ENCODE measurements at regions not wholly inside any gene's neighbourhood (a gene's known extent, or its start where the extent isn't known, plus 50 kb on each side); places are given as distances from the start of the nearest gene placed in this dataset.
"Not testable (repeated sequence)": the region's sequence is repeated elsewhere in the genome, so short reads cannot be mapped to it uniquely, and the experiment has no call there.

- H3K4me1 Mint-ChIP-seq = no peaks in the 10 kb centered on the region
- H3K9me3 ChIP-seq (ENCODE audit: control insufficient read depth in 2 of 2, low read length in 2 of 2) = no peaks in the 10 kb centered on the region
- no peak overlapping the region for H3K4me3 Mint-ChIP-seq
- no peaks in the 10 kb centered on the region for H3K36me3 Mint-ChIP-seq
- peaks cover 0 to 6% (median 3%) of the 10 kb centered on the region in 7 donors for H3K9me3 Mint-ChIP-seq
- no peak overlapping the region for H3K4me3 ChIP-seq (ENCODE audit: low read depth, low read length)
- no peak overlapping the region for H3K27ac Mint-ChIP-seq
- no peaks in the 10 kb centered on the region for H3K27me3 Mint-ChIP-seq
- no peaks in the 10 kb centered on the region for H3K4me1 ChIP-seq (ENCODE audit: control insufficient read depth, insufficient read depth, low read length, poor library complexity, severe bottlenecking)
- DNase-seq = no peak
- H3K36me3 ChIP-seq (ENCODE audit: control insufficient read depth, insufficient read depth, low read length) = no peaks in the 10 kb centered on the region
- no peak for ATAC-seq (ENCODE audit: low read depth in 2 of 2)
- H3K27ac ChIP-seq (ENCODE audit: insufficient read depth, low read length, poor library complexity, severe bottlenecking) = no peak overlapping the region
- H3K27me3 ChIP-seq (ENCODE audit: control insufficient read depth, insufficient read depth, low read length) = no peaks in the 10 kb centered on the region
These were observed 96.2 kb upstream of the GDNF start for GRCh38 chr5:37936091-37936490.

GRCh38 chr5:37933576-37933975 is 93.7 kb upstream of the GDNF start:
- no peaks in the 10 kb centered on the region for H3K36me3 ChIP-seq (ENCODE audit: control insufficient read depth, insufficient read depth, low read length)
- Mint-ChIP-seq H3K4me3 (no peak overlapping the region), H3K27ac (no peak overlapping the region), H3K4me1 (no peaks in the 10 kb centered on the region), H3K9me3 (peaks cover 0 to 5% (median 2%) of the 10 kb centered on the region in 7 donors), H3K27me3 (no peaks in the 10 kb centered on the region), H3K36me3 (no peaks in the 10 kb centered on the region)
- no peaks in the 10 kb centered on the region for H3K9me3 ChIP-seq (ENCODE audit: control insufficient read depth in 2 of 2, low read length in 2 of 2)
- DNase-seq = no peak
- H3K27ac ChIP-seq (ENCODE audit: insufficient read depth, low read length, poor library complexity, severe bottlenecking) = no peak overlapping the region
- no peaks in the 10 kb centered on the region for H3K27me3 ChIP-seq (ENCODE audit: control insufficient read depth, insufficient read depth, low read length)
- no peak for ATAC-seq (ENCODE audit: low read depth in 2 of 2)
- H3K4me1 ChIP-seq (ENCODE audit: control insufficient read depth, insufficient read depth, low read length, poor library complexity, severe bottlenecking) = no peaks in the 10 kb centered on the region
- H3K4me3 ChIP-seq (ENCODE audit: low read depth, low read length) = no peak overlapping the region

GRCh38 chr5:37932450-37932849 is 92.6 kb upstream of the GDNF start:
- Mint-ChIP-seq H3K36me3 (no peaks in the 10 kb centered on the region), H3K9me3 (peaks cover 0 to 5% (median 2%) of the 10 kb centered on the region in 7 donors), H3K27me3 (peaks cover 1% of the 10 kb centered on the region), H3K4me1 (no peaks in the 10 kb centered on the region), H3K4me3 (no peak overlapping the region), H3K27ac (no peak overlapping the region)
- DNase-seq = no peak
- Histone ChIP-seq H3K4me1 (ENCODE audit: control insufficient read depth, insufficient read depth, low read length, poor library complexity, severe bottlenecking) (no peaks in the 10 kb centered on the region), H3K27ac (ENCODE audit: insufficient read depth, low read length, poor library complexity, severe bottlenecking) (no peak overlapping the region), H3K4me3 (ENCODE audit: low read depth, low read length) (no peak overlapping the region), H3K27me3 (ENCODE audit: control insufficient read depth, insufficient read depth, low read length) (no peaks in the 10 kb centered on the region), H3K9me3 (ENCODE audit: control insufficient read depth in 2 of 2, low read length in 2 of 2) (no peaks in the 10 kb centered on the region), H3K36me3 (ENCODE audit: control insufficient read depth, insufficient read depth, low read length) (no peaks in the 10 kb centered on the region)
- no peak for ATAC-seq (ENCODE audit: low read depth in 2 of 2)

- H3K4me1 Mint-ChIP-seq = no peaks in the 10 kb centered on the region
- no peaks in the 10 kb centered on the region for H3K36me3 ChIP-seq (ENCODE audit: control insufficient read depth, insufficient read depth, low read length)
- peaks cover 0 to 4% (median 2%) of the 10 kb centered on the region in 7 donors for H3K9me3 Mint-ChIP-seq
- H3K4me3 Mint-ChIP-seq = no peak overlapping the region
- no peaks in the 10 kb centered on the region for H3K9me3 ChIP-seq (ENCODE audit: control insufficient read depth in 2 of 2, low read length in 2 of 2)
- H3K27ac Mint-ChIP-seq = peak overlapping the region in 1 of 3 donors; percentile 23
- no peaks in the 10 kb centered on the region for H3K27me3 ChIP-seq (ENCODE audit: control insufficient read depth, insufficient read depth, low read length)
- peaks cover 4% of the 10 kb centered on the region for H3K27me3 Mint-ChIP-seq
- ATAC-seq (ENCODE audit: low read depth in 2 of 2) (no peak), DNase-seq (no peak)
- H3K36me3 Mint-ChIP-seq = no peaks in the 10 kb centered on the region
- no peak overlapping the region for H3K4me3 ChIP-seq (ENCODE audit: low read depth, low read length)
- no peak overlapping the region for H3K27ac ChIP-seq (ENCODE audit: insufficient read depth, low read length, poor library complexity, severe bottlenecking)
- no peaks in the 10 kb centered on the region for H3K4me1 ChIP-seq (ENCODE audit: control insufficient read depth, insufficient read depth, low read length, poor library complexity, severe bottlenecking)
These were observed 91.7 kb upstream of the GDNF start for GRCh38 chr5:37931541-37931940.

GRCh38 chr5:37930350-37930749 is 90.5 kb upstream of the GDNF start:
- DNase-seq (no peak), ATAC-seq (ENCODE audit: low read depth in 2 of 2) (no peak)
- Mint-ChIP-seq H3K27me3 (peaks cover 4% of the 10 kb centered on the region), H3K4me1 (no peaks in the 10 kb centered on the region), H3K9me3 (peaks cover 0 to 8% (median 1%) of the 10 kb centered on the region in 7 donors), H3K4me3 (no peak overlapping the region), H3K27ac (no peak overlapping the region), H3K36me3 (no peaks in the 10 kb centered on the region)
- no peak overlapping the region for H3K27ac ChIP-seq (ENCODE audit: insufficient read depth, low read length, poor library complexity, severe bottlenecking)
- no peaks in the 10 kb centered on the region for H3K4me1 ChIP-seq (ENCODE audit: control insufficient read depth, insufficient read depth, low read length, poor library complexity, severe bottlenecking)
- H3K27me3 ChIP-seq (ENCODE audit: control insufficient read depth, insufficient read depth, low read length) = no peaks in the 10 kb centered on the region
- no peaks in the 10 kb centered on the region for H3K36me3 ChIP-seq (ENCODE audit: control insufficient read depth, insufficient read depth, low read length)
- H3K9me3 ChIP-seq (ENCODE audit: control insufficient read depth in 2 of 2, low read length in 2 of 2) = no peaks in the 10 kb centered on the region
- H3K4me3 ChIP-seq (ENCODE audit: low read depth, low read length) = no peak overlapping the region

- no peaks in the 10 kb centered on the region for H3K36me3 ChIP-seq (ENCODE audit: control insufficient read depth, insufficient read depth, low read length)
- H3K4me3 ChIP-seq (ENCODE audit: low read depth, low read length) = no peak overlapping the region
- Mint-ChIP-seq H3K27ac (no peak overlapping the region), H3K4me1 (no peaks in the 10 kb centered on the region), H3K9me3 (peaks cover 0 to 8% (median 0%) of the 10 kb centered on the region in 7 donors), H3K36me3 (no peaks in the 10 kb centered on the region), H3K27me3 (peaks cover 4% of the 10 kb centered on the region), H3K4me3 (no peak overlapping the region)
- H3K9me3 ChIP-seq (ENCODE audit: control insufficient read depth in 2 of 2, low read length in 2 of 2) = no peaks in the 10 kb centered on the region
- no peaks in the 10 kb centered on the region for H3K4me1 ChIP-seq (ENCODE audit: control insufficient read depth, insufficient read depth, low read length, poor library complexity, severe bottlenecking)
- no peaks in the 10 kb centered on the region for H3K27me3 ChIP-seq (ENCODE audit: control insufficient read depth, insufficient read depth, low read length)
- H3K27ac ChIP-seq (ENCODE audit: insufficient read depth, low read length, poor library complexity, severe bottlenecking) = no peak overlapping the region
- no peak for DNase-seq
- no peak for ATAC-seq (ENCODE audit: low read depth in 2 of 2)
These were observed 90.0 kb upstream of the GDNF start for GRCh38 chr5:37929791-37930190.

GRCh38 chr5:37927753-37928152 is 87.9 kb upstream of the GDNF start:
- H3K36me3 ChIP-seq (ENCODE audit: control insufficient read depth, insufficient read depth, low read length); H3K9me3 ChIP-seq (ENCODE audit: control insufficient read depth in 2 of 2, low read length in 2 of 2); ATAC-seq (ENCODE audit: low read depth in 2 of 2); H3K27ac Mint-ChIP-seq; DNase-seq; H3K27ac ChIP-seq (ENCODE audit: insufficient read depth, low read length, poor library complexity, severe bottlenecking); H3K4me3 ChIP-seq (ENCODE audit: low read depth, low read length); H3K4me1 Mint-ChIP-seq; H3K9me3 Mint-ChIP-seq; H3K36me3 Mint-ChIP-seq; H3K4me1 ChIP-seq (ENCODE audit: control insufficient read depth, insufficient read depth, low read length, poor library complexity, severe bottlenecking); H3K27me3 ChIP-seq (ENCODE audit: control insufficient read depth, insufficient read depth, low read length); H3K4me3 Mint-ChIP-seq: not testable (repeated sequence)
- H3K27me3 Mint-ChIP-seq = peaks cover 14% of the 10 kb centered on the region

GRCh38 chr5:37926732-37927131 is 86.9 kb upstream of the GDNF start:
- H3K4me3 Mint-ChIP-seq = no peak overlapping the region
- no peak overlapping the region for H3K4me3 ChIP-seq (ENCODE audit: low read depth, low read length)
- peaks cover 0 to 8% (median 3%) of the 10 kb centered on the region in 7 donors for H3K9me3 Mint-ChIP-seq
- H3K27ac Mint-ChIP-seq = no peak overlapping the region
- no peaks in the 10 kb centered on the region for H3K4me1 Mint-ChIP-seq
- H3K27ac ChIP-seq (ENCODE audit: insufficient read depth, low read length, poor library complexity, severe bottlenecking) = no peak overlapping the region
- peaks cover 2% of the 10 kb centered on the region for H3K27me3 ChIP-seq (ENCODE audit: control insufficient read depth, insufficient read depth, low read length)
- DNase-seq (no peak), ATAC-seq (ENCODE audit: low read depth in 2 of 2) (no peak)
- H3K27me3 Mint-ChIP-seq = peaks cover 22% of the 10 kb centered on the region
- no peaks in the 10 kb centered on the region for H3K36me3 Mint-ChIP-seq
- H3K4me1 ChIP-seq (ENCODE audit: control insufficient read depth, insufficient read depth, low read length, poor library complexity, severe bottlenecking) = no peaks in the 10 kb centered on the region
- no peaks in the 10 kb centered on the region for H3K9me3 ChIP-seq (ENCODE audit: control insufficient read depth in 2 of 2, low read length in 2 of 2)
- no peaks in the 10 kb centered on the region for H3K36me3 ChIP-seq (ENCODE audit: control insufficient read depth, insufficient read depth, low read length)

All from CD4-positive, CD25-positive, alpha-beta regulatory T cell (primary cell).